Mesendoderm (in vitro differentiated cells): ENCODE measurements at regions not wholly inside any gene's neighbourhood (a gene's known extent, or its start where the extent isn't known, plus 50 kb on each side); places are given as distances from the start of the nearest gene placed in this dataset.
A peak's percentile ranks its signal among the peaks of the same experiment; 100 is the strongest.

Experiments
- DNase-seq: peaks from one replicate; pipeline ENCODE4 v3.0.0; 2013
- H2AK5ac ChIP-seq: 2 replicates; pipeline ENCODE4 v1.6.1; 2013; ENCODE audit warnings: low read length, inconsistent platforms
- H2BK120ac ChIP-seq: 2 replicates; pipeline ENCODE4 v1.6.1; 2013; ENCODE audit warnings: low read depth, mild to moderate bottlenecking, low read length, moderate library complexity, mixed read lengths
- H2BK15ac ChIP-seq: replicated peaks from 2 replicates; pipeline ENCODE4 v1.6.1; 2013; ENCODE audit warnings: low read depth, mild to moderate bottlenecking, moderate library complexity
- H2BK5ac ChIP-seq: 2 replicates; pipeline ENCODE4 v1.6.1; 2013; ENCODE audit warnings: low read length, inconsistent platforms
- H3K18ac ChIP-seq: 2 replicates; pipeline ENCODE4 v1.6.1; 2013; ENCODE audit warnings: mild to moderate bottlenecking, low read length, mixed read lengths
- H3K23ac ChIP-seq: one replicate; pipeline ENCODE4 v1.6.1; 2013; ENCODE audit warnings: low read length
- H3K27ac ChIP-seq: 2 replicates; pipeline ENCODE4 v1.5.1; 2013; ENCODE audit warnings: low read depth, mild to moderate bottlenecking, inconsistent platforms, low read length, moderate library complexity
- H3K27me3 ChIP-seq: 2 replicates; pipeline ENCODE4 v1.6.1; 2013; ENCODE audit warnings: low read length, control low read depth, mild to moderate bottlenecking, inconsistent platforms; ENCODE audit not compliant: insufficient read depth, poor library complexity
- H3K36me3 ChIP-seq: 2 replicates; pipeline ENCODE4 v1.6.1; 2013; ENCODE audit warnings: low read length, inconsistent platforms; ENCODE audit not compliant: control insufficient read depth, insufficient read depth
- H3K4ac ChIP-seq: one replicate; pipeline ENCODE4 v1.6.1; 2013; ENCODE audit warnings: low read depth, mild to moderate bottlenecking, low read length, moderate library complexity
- H3K4me1 ChIP-seq: 2 replicates; pipeline ENCODE4 v1.6.1; 2013; ENCODE audit warnings: low read depth, low read length, inconsistent platforms; ENCODE audit not compliant: control insufficient read depth
- H3K4me2 ChIP-seq: 2 replicates; pipeline ENCODE4 v1.6.1; 2013; ENCODE audit warnings: low read length
- H3K4me3 ChIP-seq: 2 replicates; pipeline ENCODE4 v1.5.1; 2013; ENCODE audit warnings: mild to moderate bottlenecking, low read length
- H3K56ac ChIP-seq: one replicate; pipeline ENCODE4 v1.6.1; 2013; ENCODE audit warnings: low read length
- H3K79me1 ChIP-seq: 2 replicates; pipeline ENCODE4 v1.6.1; 2013; ENCODE audit warnings: low read length, inconsistent platforms
- H3K79me2 ChIP-seq: 2 replicates; pipeline ENCODE4 v1.6.1; 2013; ENCODE audit warnings: mild to moderate bottlenecking, low read length; ENCODE audit not compliant: control insufficient read depth, insufficient read depth
- H3K9ac ChIP-seq: 2 replicates; pipeline ENCODE4 v1.6.1; 2013; ENCODE audit warnings: low read length, inconsistent platforms
- H4K5ac ChIP-seq: one replicate; pipeline ENCODE4 v1.6.1; 2013; ENCODE audit warnings: low read length
- H4K8ac ChIP-seq: one replicate; pipeline ENCODE4 v1.6.1; 2013; ENCODE audit warnings: low read depth, mild to moderate bottlenecking, control low read depth, low read length, moderate library complexity
- WGBS: extraction: QIAGEN DNeasy Blood & Tissue Kit; methylation state at CpG from one replicate; pipeline ENCODE4 v1.1.7; 2013; ENCODE audit warnings: low lambda C conversion rate, missing lambda C conversion rate; ENCODE audit not compliant: insufficient coverage; ENCODE audit errors: extremely low coverage; 5-methylcytosine and 5-hydroxymethylcytosine counted together

DNA sequence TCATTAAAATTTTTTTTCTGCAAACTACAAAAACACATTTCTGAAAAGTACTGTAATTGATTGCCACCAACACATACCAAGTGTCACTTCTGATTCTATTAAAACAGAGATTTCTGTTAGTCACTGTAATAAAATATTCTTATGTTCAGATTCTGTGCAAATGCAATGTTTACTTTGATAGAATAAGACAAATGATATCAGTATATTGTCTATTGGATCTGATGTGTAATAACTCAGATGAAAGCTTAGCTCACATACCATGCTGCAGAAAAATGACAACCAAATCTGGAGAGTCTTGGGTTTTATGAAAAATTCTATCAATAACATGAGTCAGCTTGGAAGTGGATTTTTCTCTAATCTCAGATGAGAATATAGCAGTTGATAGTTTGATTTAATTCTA lies 963.8 kb upstream of the B3GALT2 start:
- Histone ChIP-seq H4K8ac (no peak overlapping the region), H2BK5ac (no peak overlapping the region), H3K9ac (no peak overlapping the region), H3K4ac (no peak overlapping the region), H3K79me1 (no peaks in the 10 kb centered on the region), H3K79me2 (no peaks in the 10 kb centered on the region), H3K27ac (no peak overlapping the region), H3K4me3 (no peak overlapping the region), H3K23ac (no peak overlapping the region), H4K5ac (no peak overlapping the region), H3K36me3 (no peaks in the 10 kb centered on the region), H2AK5ac (no peak overlapping the region), H3K27me3 (no peaks in the 10 kb centered on the region), H2BK15ac (no peak overlapping the region), H3K4me1 (no peaks in the 10 kb centered on the region), H3K56ac (no peak overlapping the region), H3K4me2 (no peak overlapping the region), H2BK120ac (no peak overlapping the region), H3K18ac (no peak overlapping the region)
- DNase-seq, result no peak

DNA sequence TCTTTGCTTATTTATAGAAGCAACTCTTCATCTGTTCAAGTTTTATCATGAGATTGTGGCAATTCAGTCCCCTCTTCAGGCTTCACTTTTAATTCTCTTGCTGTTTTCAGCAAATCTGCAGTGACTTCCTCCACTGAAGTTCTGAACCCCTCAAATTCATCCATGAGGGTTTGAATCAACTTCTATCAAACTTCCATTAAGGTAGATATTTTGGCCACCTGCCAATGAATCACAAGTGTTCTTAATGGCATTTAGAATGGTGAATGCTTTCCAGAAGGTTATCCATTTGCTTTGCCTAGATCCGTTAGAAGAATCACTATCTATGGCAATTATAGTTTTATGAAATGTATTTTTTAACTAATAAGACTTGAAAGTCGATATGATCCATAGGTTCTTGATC lies 946.7 kb upstream of the B3GALT2 start:
- no peak overlapping the region for H3K23ac ChIP-seq
- H3K4me1 ChIP-seq, result no peaks in the 10 kb centered on the region
- H3K27ac ChIP-seq, result no peak overlapping the region
- no peaks in the 10 kb centered on the region for H3K36me3 ChIP-seq
- H2BK15ac ChIP-seq, result no peak overlapping the region
- no peak overlapping the region for H3K18ac ChIP-seq
- H3K79me1 ChIP-seq, result no peaks in the 10 kb centered on the region
- H3K4me3 ChIP-seq, result no peak overlapping the region
- no peak overlapping the region for H2BK5ac ChIP-seq
- no peak overlapping the region for H2AK5ac ChIP-seq
- H3K56ac ChIP-seq, result no peak overlapping the region
- H3K9ac ChIP-seq, result no peak overlapping the region
- no CpG with 5 or more reads among the region's 2 CpGs for WGBS
- DNase-seq, result no peak
- H3K27me3 ChIP-seq, result no peaks in the 10 kb centered on the region
- H4K5ac ChIP-seq, result no peak overlapping the region
- H4K8ac ChIP-seq, result no peak overlapping the region
- H3K4ac ChIP-seq, result no peak overlapping the region
- no peak overlapping the region for H2BK120ac ChIP-seq
- H3K4me2 ChIP-seq, result no peak overlapping the region
- H3K79me2 ChIP-seq, result no peaks in the 10 kb centered on the region

DNA sequence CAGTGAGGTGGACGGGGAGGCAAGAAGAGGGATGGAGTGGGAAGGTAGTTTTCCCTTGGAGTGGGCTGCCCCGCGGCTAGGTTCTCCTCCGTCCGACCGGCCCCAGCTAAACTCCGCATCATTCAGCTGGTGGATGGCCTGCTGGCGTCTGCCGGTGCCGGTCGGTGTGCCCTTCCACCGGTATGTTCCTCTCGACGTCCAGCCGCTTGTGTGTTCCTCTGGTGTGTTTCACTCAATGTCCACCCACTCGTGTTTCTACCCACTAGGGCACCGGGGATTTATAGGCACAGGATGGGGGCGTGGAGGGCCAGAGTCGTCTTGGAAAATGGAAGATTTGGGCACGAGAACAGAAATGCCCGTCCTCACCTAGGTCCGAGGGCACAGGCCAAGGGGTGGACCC lies 931.7 kb upstream of the B3GALT2 start:
- no peak overlapping the region for H4K5ac ChIP-seq
- H3K4me2 ChIP-seq, result no peak overlapping the region
- H3K79me1 ChIP-seq, result no peaks in the 10 kb centered on the region
- no peaks in the 10 kb centered on the region for H3K4me1 ChIP-seq
- no peak overlapping the region for H2BK5ac ChIP-seq
- H3K18ac ChIP-seq, result no peak overlapping the region
- H3K9ac ChIP-seq, result no peak overlapping the region
- H3K36me3 ChIP-seq, result no peaks in the 10 kb centered on the region
- H2AK5ac ChIP-seq, result no peak overlapping the region
- H4K8ac ChIP-seq, result no peak overlapping the region
- H3K27me3 ChIP-seq, result no peaks in the 10 kb centered on the region
- no peak overlapping the region for H3K56ac ChIP-seq
- H3K23ac ChIP-seq, result no peak overlapping the region
- H3K27ac ChIP-seq, result no peak overlapping the region
- H3K79me2 ChIP-seq, result no peaks in the 10 kb centered on the region
- no peak overlapping the region for H2BK15ac ChIP-seq
- no peak overlapping the region for H3K4ac ChIP-seq
- no CpG with 5 or more reads among the region's 22 CpGs for WGBS
- no peak overlapping the region for H3K4me3 ChIP-seq
- no peak overlapping the region for H2BK120ac ChIP-seq
- DNase-seq, result no peak

DNA sequence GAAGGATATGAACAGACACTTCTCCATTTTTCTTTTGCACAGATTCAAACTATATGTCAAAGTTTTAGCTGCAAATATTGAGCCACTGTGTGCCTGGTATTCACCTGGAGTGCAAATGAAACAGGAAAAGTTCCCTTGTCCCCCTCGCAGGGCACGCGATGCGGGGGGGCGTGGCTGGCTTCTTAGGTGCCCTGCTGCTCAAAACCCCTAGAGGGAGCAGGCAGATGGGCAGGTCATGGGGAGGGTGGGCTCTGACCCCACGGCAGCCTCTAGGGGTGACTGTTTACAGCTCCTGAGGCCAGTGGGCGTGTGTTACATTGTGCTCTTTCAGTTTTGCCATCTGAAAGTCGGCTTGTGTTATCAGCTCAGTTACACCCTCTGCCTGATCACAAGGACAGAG lies 931.2 kb upstream of the B3GALT2 start:
- H2BK5ac ChIP-seq, result no peak overlapping the region
- no peak overlapping the region for H3K4me2 ChIP-seq
- no peak overlapping the region for H2BK120ac ChIP-seq
- H3K4ac ChIP-seq, result no peak overlapping the region
- no peak overlapping the region for H2AK5ac ChIP-seq
- no peaks in the 10 kb centered on the region for H3K27me3 ChIP-seq
- WGBS, result no CpG with 5 or more reads among the region's 8 CpGs
- no peaks in the 10 kb centered on the region for H3K79me2 ChIP-seq
- no peak overlapping the region for H4K5ac ChIP-seq
- DNase-seq, result peak; percentile 81
- H2BK15ac ChIP-seq, result no peak overlapping the region
- H3K4me3 ChIP-seq, result no peak overlapping the region
- no peaks in the 10 kb centered on the region for H3K36me3 ChIP-seq
- H3K9ac ChIP-seq, result no peak overlapping the region
- H3K18ac ChIP-seq, result no peak overlapping the region
- no peaks in the 10 kb centered on the region for H3K79me1 ChIP-seq
- H3K23ac ChIP-seq, result no peak overlapping the region
- H3K56ac ChIP-seq, result no peak overlapping the region
- H3K4me1 ChIP-seq, result no peaks in the 10 kb centered on the region
- no peak overlapping the region for H3K27ac ChIP-seq
- no peak overlapping the region for H4K8ac ChIP-seq

DNA sequence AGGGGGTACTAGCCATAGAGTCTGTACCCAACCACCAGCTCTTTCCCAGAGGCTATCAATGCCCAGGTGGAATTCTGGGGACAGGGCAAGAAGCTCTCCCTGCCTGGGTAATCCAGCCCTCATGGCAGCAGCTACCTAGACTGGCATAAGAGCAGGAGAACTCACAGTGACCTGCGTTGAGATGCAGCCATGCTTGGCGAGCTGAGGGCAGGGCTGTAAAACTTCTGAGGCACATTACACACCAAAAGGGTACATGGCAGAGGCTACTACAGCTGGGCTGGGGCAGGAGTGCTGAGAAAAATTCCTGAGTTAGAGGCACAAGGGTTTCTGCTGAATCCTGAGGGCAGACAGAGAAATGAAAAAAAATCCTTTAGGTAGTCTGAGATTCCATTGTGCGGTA lies 927.9 kb upstream of the B3GALT2 start:
- Histone ChIP-seq H3K79me2 (no peaks in the 10 kb centered on the region), H3K4me3 (no peak overlapping the region), H3K9ac (no peak overlapping the region), H4K5ac (no peak overlapping the region), H3K36me3 (no peaks in the 10 kb centered on the region), H3K4me1 (no peaks in the 10 kb centered on the region), H2AK5ac (no peak overlapping the region), H2BK120ac (no peak overlapping the region), H3K23ac (no peak overlapping the region), H2BK5ac (no peak overlapping the region), H3K4me2 (no peak overlapping the region), H4K8ac (no peak overlapping the region), H3K56ac (no peak overlapping the region), H2BK15ac (no peak overlapping the region), H3K27ac (no peak overlapping the region), H3K27me3 (no peaks in the 10 kb centered on the region), H3K4ac (no peak overlapping the region), H3K18ac (no peak overlapping the region), H3K79me1 (no peaks in the 10 kb centered on the region)
- no CpG with 5 or more reads among the region's 3 CpGs for WGBS
- DNase-seq, result no peak

DNA sequence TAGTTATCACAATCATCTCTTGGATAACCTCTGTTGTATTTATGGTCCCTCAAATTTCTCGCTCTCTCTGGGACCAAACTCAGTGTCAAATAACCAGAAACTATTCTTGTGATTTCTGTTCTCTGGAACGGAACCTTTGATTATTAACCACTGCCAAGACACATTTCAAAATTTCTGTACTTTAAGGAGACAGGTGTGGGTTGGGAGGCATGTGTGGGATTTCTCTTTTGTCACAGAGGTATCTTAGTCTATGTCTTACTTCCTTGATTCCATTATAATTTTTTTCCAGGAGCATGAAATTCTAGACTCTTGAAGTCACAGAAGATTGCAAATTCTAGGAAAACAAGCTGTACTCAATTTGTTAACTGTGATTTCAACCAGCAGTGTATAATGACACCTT lies 919.0 kb upstream of the B3GALT2 start:
- no CpG with 5 or more reads among the region's 2 CpGs for WGBS
- H3K79me2 ChIP-seq, result no peaks in the 10 kb centered on the region
- no peak overlapping the region for H3K9ac ChIP-seq
- H2BK5ac ChIP-seq, result no peak overlapping the region
- H3K23ac ChIP-seq, result no peak overlapping the region
- H2BK15ac ChIP-seq, result no peak overlapping the region
- H4K8ac ChIP-seq, result no peak overlapping the region
- no peak overlapping the region for H3K4me3 ChIP-seq
- no peak overlapping the region for H3K4me2 ChIP-seq
- no peak overlapping the region for H2AK5ac ChIP-seq
- no peak overlapping the region for H3K18ac ChIP-seq
- no peak overlapping the region for H3K4ac ChIP-seq
- H3K27me3 ChIP-seq, result no peaks in the 10 kb centered on the region
- H3K36me3 ChIP-seq, result no peaks in the 10 kb centered on the region
- no peak overlapping the region for H3K56ac ChIP-seq
- no peak overlapping the region for H3K27ac ChIP-seq
- no peaks in the 10 kb centered on the region for H3K79me1 ChIP-seq
- H4K5ac ChIP-seq, result no peak overlapping the region
- H3K4me1 ChIP-seq, result no peaks in the 10 kb centered on the region
- no peak overlapping the region for H2BK120ac ChIP-seq
- DNase-seq, result no peak
